NCI-H526 treated with DMSO at 0.1 percent for 48 hours (cell line): ENCODE measurements at regions not wholly inside any gene's neighbourhood (a gene's known extent, or its start where the extent isn't known, plus 50 kb on each side); places are given as distances from the start of the nearest gene placed in this dataset.
"Not testable (repeated sequence)": the region's sequence is repeated elsewhere in the genome, so short reads cannot be mapped to it uniquely, and the experiment has no call there.

ENCODE experiments used
- DNase-seq: peaks from one replicate; lab custom pipeline; 2025; lab: John Stamatoyannopoulos, UW

- DNase-seq: peak; percentile 45
These were observed 105.4 kb upstream of the MCHR2 start for GRCh38 chr6:100099189-100100074.

- no peak for DNase-seq
These were observed 102.9 kb upstream of the MCHR2 start for GRCh38 chr6:100096936-100097335.

- no peak for DNase-seq
These were observed 102.3 kb upstream of the MCHR2 start for GRCh38 chr6:100096341-100096740.

- DNase-seq: no peak
These were observed 99.4 kb upstream of the MCHR2 start for GRCh38 chr6:100093405-100093804.

- DNase-seq: no peak
These were observed 94.0 kb upstream of the MCHR2 start for GRCh38 chr6:100088009-100088408.

- no peak for DNase-seq
These were observed 91.0 kb upstream of the MCHR2 start for GRCh38 chr6:100084991-100085364.

GRCh38 chr6:100084316-100084990, 90.4 kb upstream of the MCHR2 start:
- no peak for DNase-seq

- no peak for DNase-seq
These were observed 84.5 kb upstream of the MCHR2 start for GRCh38 chr6:100078509-100078908.

GRCh38 chr6:100065348-100065747, 71.3 kb upstream of the MCHR2 start:
- DNase-seq: no peak

- no peak for DNase-seq
These were observed 68.6 kb upstream of the MCHR2 start for GRCh38 chr6:100062621-100063020.

GRCh38 chr6:100057941-100058340, 63.9 kb upstream of the MCHR2 start:
- DNase-seq: no peak

GRCh38 chr6:100050550-100050949, 56.5 kb upstream of the MCHR2 start:
- no peak for DNase-seq

- not testable (repeated sequence) for DNase-seq
These were observed 49.9 kb upstream of the MCHR2 start for GRCh38 chr6:100043961-100044360.
